ENCODE measurements at regions not wholly inside any gene's neighbourhood (a gene's known extent, or its start where the extent isn't known, plus 50 kb on each side); places are given as distances from the start of the nearest gene placed in this dataset.

- no peak overlapping the region for H3K27ac Mint-ChIP-seq
- intact Hi-C loops (cut with micrococcal nuclease), result no loop called here
- DNase-seq, result no peak
- no peaks in the 10 kb centered on the region for H3K36me3 Mint-ChIP-seq
- H3K9me3 Mint-ChIP-seq, result peaks cover 6% of the 10 kb centered on the region
- no peaks in the 10 kb centered on the region for H3K27me3 Mint-ChIP-seq
- H3K4me1 Mint-ChIP-seq (ENCODE audit: low read depth), result no peaks in the 10 kb centered on the region
- H3K4me3 Mint-ChIP-seq, result no peak overlapping the region
- ChIA-PET CTCF (no interaction called here), POLR2A (no interaction called here)
Measured at GRCh38 chr18:65336411-65336810, 414.4 kb upstream of the CDH7 start.

- no peak overlapping the region for H3K27ac Mint-ChIP-seq
- no peaks in the 10 kb centered on the region for H3K36me3 Mint-ChIP-seq
- DNase-seq, result no peak
- POLR2A ChIA-PET, result no interaction called here
- intact Hi-C loops (cut with micrococcal nuclease), result no loop called here
- no peaks in the 10 kb centered on the region for H3K27me3 Mint-ChIP-seq
- no peak overlapping the region for H3K4me3 Mint-ChIP-seq
- CTCF ChIA-PET, result no interaction called here
- H3K4me1 Mint-ChIP-seq (ENCODE audit: low read depth), result no peaks in the 10 kb centered on the region
- peaks cover 12% of the 10 kb centered on the region for H3K9me3 Mint-ChIP-seq
Measured at GRCh38 chr18:65329010-65329409, 421.8 kb upstream of the CDH7 start.

- POLR2A ChIA-PET, result no interaction called here
- Mint-ChIP-seq H3K36me3 (no peaks in the 10 kb centered on the region), H3K9me3 (peaks cover 6% of the 10 kb centered on the region), H3K4me1 (ENCODE audit: low read depth) (no peaks in the 10 kb centered on the region), H3K4me3 (no peak overlapping the region), H3K27ac (no peak overlapping the region), H3K27me3 (no peaks in the 10 kb centered on the region)
- no peak for DNase-seq
- CTCF ChIA-PET, result no interaction called here
- intact Hi-C loops (cut with micrococcal nuclease), result no loop called here
Measured at GRCh38 chr18:65326805-65327204, 424.0 kb upstream of the CDH7 start.

GRCh38 chr18:65322895-65323294 is 427.9 kb upstream of the CDH7 start:
- ChIA-PET POLR2A (no interaction called here), CTCF (no interaction called here)
- Mint-ChIP-seq H3K4me1 (ENCODE audit: low read depth) (no peaks in the 10 kb centered on the region), H3K36me3 (no peaks in the 10 kb centered on the region), H3K27ac (no peak overlapping the region), H3K9me3 (peaks cover 12% of the 10 kb centered on the region), H3K4me3 (no peak overlapping the region), H3K27me3 (no peaks in the 10 kb centered on the region)
- no peak for DNase-seq
- intact Hi-C loops (cut with micrococcal nuclease), result no loop called here

GRCh38 chr18:65298422-65298821 is 452.4 kb upstream of the CDH7 start:
- ChIA-PET POLR2A (no interaction called here), CTCF (no interaction called here)
- DNase-seq, result no peak
- no peaks in the 10 kb centered on the region for H3K36me3 Mint-ChIP-seq
- H3K27ac Mint-ChIP-seq, result no peak overlapping the region
- no peaks in the 10 kb centered on the region for H3K27me3 Mint-ChIP-seq
- intact Hi-C loops (cut with micrococcal nuclease), result no loop called here
- no peak overlapping the region for H3K4me3 Mint-ChIP-seq
- peaks cover 4% of the 10 kb centered on the region for H3K9me3 Mint-ChIP-seq
- no peaks in the 10 kb centered on the region for H3K4me1 Mint-ChIP-seq (ENCODE audit: low read depth)

GRCh38 chr18:65288908-65289307 is 461.9 kb upstream of the CDH7 start:
- Mint-ChIP-seq H3K4me1 (ENCODE audit: low read depth) (no peaks in the 10 kb centered on the region), H3K4me3 (no peak overlapping the region), H3K36me3 (no peaks in the 10 kb centered on the region), H3K9me3 (peaks cover 11% of the 10 kb centered on the region), H3K27ac (no peak overlapping the region), H3K27me3 (no peaks in the 10 kb centered on the region)
- intact Hi-C loops (cut with micrococcal nuclease), result no loop called here
- POLR2A ChIA-PET, result no interaction called here
- DNase-seq, result no peak
- CTCF ChIA-PET, result no interaction called here

GRCh38 chr18:65287652-65288051 is 463.2 kb upstream of the CDH7 start:
- Mint-ChIP-seq H3K27ac (no peak overlapping the region), H3K4me3 (no peak overlapping the region), H3K9me3 (peaks cover 11% of the 10 kb centered on the region), H3K27me3 (no peaks in the 10 kb centered on the region), H3K4me1 (ENCODE audit: low read depth) (no peaks in the 10 kb centered on the region), H3K36me3 (no peaks in the 10 kb centered on the region)
- intact Hi-C loops (cut with micrococcal nuclease), result no loop called here
- POLR2A ChIA-PET, result no interaction called here
- CTCF ChIA-PET, result no interaction called here
- DNase-seq, result no peak

- Mint-ChIP-seq H3K36me3 (peaks cover 2% of the 10 kb centered on the region), H3K27me3 (no peaks in the 10 kb centered on the region), H3K4me1 (ENCODE audit: low read depth) (no peaks in the 10 kb centered on the region), H3K4me3 (no peak overlapping the region), H3K9me3 (peaks cover 22% of the 10 kb centered on the region), H3K27ac (no peak overlapping the region)
- ChIA-PET POLR2A (no interaction called here), CTCF (no interaction called here)
- intact Hi-C loops (cut with micrococcal nuclease), result no loop called here
- DNase-seq, result no peak
Measured at GRCh38 chr18:65282096-65282495, 468.7 kb upstream of the CDH7 start.

- CTCF ChIA-PET, result no interaction called here
- Mint-ChIP-seq H3K4me1 (ENCODE audit: low read depth) (no peaks in the 10 kb centered on the region), H3K27me3 (no peaks in the 10 kb centered on the region), H3K4me3 (no peak overlapping the region), H3K27ac (no peak overlapping the region), H3K36me3 (peaks cover 2% of the 10 kb centered on the region), H3K9me3 (peaks cover 21% of the 10 kb centered on the region)
- intact Hi-C loops (cut with micrococcal nuclease), result no loop called here
- no peak for DNase-seq
- POLR2A ChIA-PET, result no interaction called here
Measured at GRCh38 chr18:65279668-65280305, 471.0 kb upstream of the CDH7 start.

GRCh38 chr18:65278939-65279667 is 471.7 kb upstream of the CDH7 start:
- ChIA-PET POLR2A (no interaction called here), CTCF (no interaction called here)
- no peak for DNase-seq
- intact Hi-C loops (cut with micrococcal nuclease), result no loop called here
- no peak overlapping the region for H3K27ac Mint-ChIP-seq
- no peaks in the 10 kb centered on the region for H3K4me1 Mint-ChIP-seq (ENCODE audit: low read depth)
- peaks cover 2% of the 10 kb centered on the region for H3K36me3 Mint-ChIP-seq
- H3K4me3 Mint-ChIP-seq, result no peak overlapping the region
- no peaks in the 10 kb centered on the region for H3K27me3 Mint-ChIP-seq
- peaks cover 21% of the 10 kb centered on the region for H3K9me3 Mint-ChIP-seq

GRCh38 chr18:65269375-65269774 is 481.4 kb upstream of the CDH7 start:
- H3K36me3 Mint-ChIP-seq, result no peaks in the 10 kb centered on the region
- no peaks in the 10 kb centered on the region for H3K4me1 Mint-ChIP-seq (ENCODE audit: low read depth)
- ChIA-PET CTCF (no interaction called here), POLR2A (no interaction called here)
- intact Hi-C loops (cut with micrococcal nuclease), result no loop called here
- H3K4me3 Mint-ChIP-seq, result no peak overlapping the region
- DNase-seq, result no peak
- H3K9me3 Mint-ChIP-seq, result peaks cover 7% of the 10 kb centered on the region
- H3K27me3 Mint-ChIP-seq, result no peaks in the 10 kb centered on the region
- no peak overlapping the region for H3K27ac Mint-ChIP-seq

- CTCF ChIA-PET, result no interaction called here
Measured at GRCh38 chr18:65265761-65266160, 485.1 kb upstream of the CDH7 start.

GRCh38 chr18:65260030-65260429 is 490.8 kb upstream of the CDH7 start:
- Mint-ChIP-seq H3K4me1 (ENCODE audit: low read depth) (no peaks in the 10 kb centered on the region), H3K9me3 (peaks cover 11% of the 10 kb centered on the region), H3K4me3 (no peak overlapping the region), H3K27me3 (no peaks in the 10 kb centered on the region), H3K27ac (no peak overlapping the region), H3K36me3 (no peaks in the 10 kb centered on the region)
- no peak for DNase-seq
- intact Hi-C loops (cut with micrococcal nuclease), result no loop called here
- CTCF ChIA-PET, result no interaction called here
- POLR2A ChIA-PET, result no interaction called here

More at GRCh38 chr18:65265761-65266160, 485.1 kb upstream of the CDH7 start:
- no peak overlapping the region for H3K4me3 Mint-ChIP-seq
- no peaks in the 10 kb centered on the region for H3K27me3 Mint-ChIP-seq
- DNase-seq, result no peak
- peaks cover 10% of the 10 kb centered on the region for H3K9me3 Mint-ChIP-seq
- no peaks in the 10 kb centered on the region for H3K36me3 Mint-ChIP-seq
- intact Hi-C loops (cut with micrococcal nuclease), result no loop called here
- no peak overlapping the region for H3K27ac Mint-ChIP-seq
- no peaks in the 10 kb centered on the region for H3K4me1 Mint-ChIP-seq (ENCODE audit: low read depth)
- POLR2A ChIA-PET, result no interaction called here
